ENCODE measurements at regions not wholly inside any gene's neighbourhood (a gene's known extent, or its start where the extent isn't known, plus 50 kb on each side); places are given as distances from the start of the nearest gene placed in this dataset.
"Not testable (repeated sequence)": the region's sequence is repeated elsewhere in the genome, so short reads cannot be mapped to it uniquely, and the experiment has no call there.

DNA sequence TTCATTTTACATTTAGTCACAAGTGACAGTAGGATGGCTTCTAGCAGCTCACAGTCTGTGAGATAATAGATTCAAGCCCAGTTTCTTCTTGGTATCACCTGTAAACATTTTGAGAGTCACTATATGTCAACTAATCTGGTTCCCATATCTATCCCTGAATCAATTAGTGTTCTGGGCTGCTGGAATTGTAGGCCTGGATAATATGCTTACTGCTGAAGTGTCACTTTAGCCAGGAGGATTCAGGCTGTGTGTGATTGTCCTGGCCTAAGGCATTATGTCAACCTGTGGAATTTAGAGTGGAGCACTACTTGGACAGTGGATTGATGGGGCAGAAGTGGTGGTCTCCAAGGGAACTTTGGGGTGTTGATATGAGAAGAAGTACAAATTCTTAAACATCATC is 1071.8 kb upstream of the CITED2 start:
- H3F3A ChIP-seq (ENCODE audit: insufficient read depth, low read length): no peaks in the 10 kb centered on the region
- no peaks in the 10 kb centered on the region for H3K27me3 ChIP-seq (ENCODE audit: insufficient read depth, low read length)
- H4K20me1 ChIP-seq (ENCODE audit: insufficient read depth, low read length): no peaks in the 10 kb centered on the region
- no peak overlapping the region for H3K4me3 ChIP-seq (ENCODE audit: low read depth, low read length, poor library complexity, severe bottlenecking)
- H3K79me2 ChIP-seq (ENCODE audit: insufficient read depth, low read length): no peaks in the 10 kb centered on the region
- H3K9ac ChIP-seq (ENCODE audit: low read length): no peak overlapping the region
- H2AFZ ChIP-seq (ENCODE audit: low read length): no peak overlapping the region
- H3K9me2 ChIP-seq (ENCODE audit: low read depth, low read length): no peaks in the 10 kb centered on the region
- TF ChIP-seq CTCF (IDR thresholded peaks at IDR 0.05; ENCODE audit: low read length): no peak
- no peak for TF ChIP-seq EZH2 (IDR thresholded peaks at IDR 0.05; ENCODE audit: borderline replicate concordance, low read length)
- no peaks in the 10 kb centered on the region for H3K4me1 ChIP-seq (ENCODE audit: insufficient read depth, low read length, severe bottlenecking)
- no peak overlapping the region for H3K27ac ChIP-seq (ENCODE audit: low read depth, low read length, poor library complexity, severe bottlenecking)
- H3K4me2 ChIP-seq (ENCODE audit: low read length): no peak overlapping the region
- H3K36me3 ChIP-seq (ENCODE audit: insufficient read depth, low read length): no peaks in the 10 kb centered on the region
- no peaks in the 10 kb centered on the region for H3K9me3 ChIP-seq (ENCODE audit: low read length)

DNA sequence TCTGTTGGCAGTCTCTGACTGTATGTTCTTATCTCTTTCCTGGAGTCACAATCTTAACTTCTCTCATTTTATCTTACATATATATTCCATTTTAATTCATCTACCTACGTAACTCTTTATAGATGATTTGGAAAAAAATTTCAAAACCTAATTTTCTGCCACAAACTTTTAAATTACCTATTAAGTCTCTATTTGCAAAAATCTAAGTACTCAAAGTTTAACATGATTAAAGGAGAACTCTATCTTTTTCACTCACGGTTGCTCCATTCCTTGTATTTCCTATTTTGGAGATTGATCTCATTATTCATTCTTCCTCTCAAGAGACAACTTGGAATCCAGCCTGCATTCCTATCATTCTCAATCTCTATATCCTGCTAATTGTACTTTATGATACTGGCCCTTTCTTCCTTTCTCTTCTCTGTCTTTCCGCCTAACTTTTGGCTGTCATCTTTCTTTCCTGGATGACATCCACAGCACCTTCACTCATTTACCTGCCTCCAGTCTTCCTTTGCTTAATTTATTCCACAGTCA is 1071.1 kb upstream of the CITED2 start:
- Histone ChIP-seq H4K20me1 (ENCODE audit: insufficient read depth, low read length) (no peaks in the 10 kb centered on the region), H3K9me2 (ENCODE audit: low read depth, low read length) (no peaks in the 10 kb centered on the region), H3K9me3 (ENCODE audit: low read length) (no peaks in the 10 kb centered on the region), H2AFZ (ENCODE audit: low read length) (no peak overlapping the region), H3K4me3 (ENCODE audit: low read depth, low read length, poor library complexity, severe bottlenecking) (no peak overlapping the region), H3K79me2 (ENCODE audit: insufficient read depth, low read length) (no peaks in the 10 kb centered on the region), H3K36me3 (ENCODE audit: insufficient read depth, low read length) (no peaks in the 10 kb centered on the region), H3K4me2 (ENCODE audit: low read length) (no peak overlapping the region), H3K27ac (ENCODE audit: low read depth, low read length, poor library complexity, severe bottlenecking) (no peak overlapping the region), H3F3A (ENCODE audit: insufficient read depth, low read length) (no peaks in the 10 kb centered on the region), H3K27me3 (ENCODE audit: insufficient read depth, low read length) (no peaks in the 10 kb centered on the region), H3K9ac (ENCODE audit: low read length) (no peak overlapping the region), H3K4me1 (ENCODE audit: insufficient read depth, low read length, severe bottlenecking) (no peaks in the 10 kb centered on the region)
- no peak for TF ChIP-seq EZH2 (IDR thresholded peaks at IDR 0.05; ENCODE audit: borderline replicate concordance, low read length)
- no peak for TF ChIP-seq CTCF (IDR thresholded peaks at IDR 0.05; ENCODE audit: low read length)

- H3K4me3 ChIP-seq (ENCODE audit: low read depth, low read length, poor library complexity, severe bottlenecking); H2AFZ ChIP-seq (ENCODE audit: low read length); H3K9ac ChIP-seq (ENCODE audit: low read length); H3K9me2 ChIP-seq (ENCODE audit: low read depth, low read length); H3K9me3 ChIP-seq (ENCODE audit: low read length); H3F3A ChIP-seq (ENCODE audit: insufficient read depth, low read length); H3K27ac ChIP-seq (ENCODE audit: low read depth, low read length, poor library complexity, severe bottlenecking); H3K36me3 ChIP-seq (ENCODE audit: insufficient read depth, low read length); H3K79me2 ChIP-seq (ENCODE audit: insufficient read depth, low read length); H3K4me1 ChIP-seq (ENCODE audit: insufficient read depth, low read length, severe bottlenecking); H3K27me3 ChIP-seq (ENCODE audit: insufficient read depth, low read length); H4K20me1 ChIP-seq (ENCODE audit: insufficient read depth, low read length); H3K4me2 ChIP-seq (ENCODE audit: low read length): not testable (repeated sequence)
Measured at GRCh38 chr6:140443112-140443511, 1068.7 kb upstream of the CITED2 start.

GRCh38 chr6:140441256-140441655 is 1066.8 kb upstream of the CITED2 start:
- H3K79me2 ChIP-seq (ENCODE audit: insufficient read depth, low read length): no peaks in the 10 kb centered on the region
- H3K27ac ChIP-seq (ENCODE audit: low read depth, low read length, poor library complexity, severe bottlenecking): no peak overlapping the region
- H3K4me1 ChIP-seq (ENCODE audit: insufficient read depth, low read length, severe bottlenecking): no peaks in the 10 kb centered on the region
- no peaks in the 10 kb centered on the region for H3K36me3 ChIP-seq (ENCODE audit: insufficient read depth, low read length)
- no peak overlapping the region for H3K4me2 ChIP-seq (ENCODE audit: low read length)
- H3K9ac ChIP-seq (ENCODE audit: low read length): no peak overlapping the region
- H3K27me3 ChIP-seq (ENCODE audit: insufficient read depth, low read length): no peaks in the 10 kb centered on the region
- no peak overlapping the region for H3K4me3 ChIP-seq (ENCODE audit: low read depth, low read length, poor library complexity, severe bottlenecking)
- H3K9me3 ChIP-seq (ENCODE audit: low read length): no peaks in the 10 kb centered on the region
- H3F3A ChIP-seq (ENCODE audit: insufficient read depth, low read length): no peaks in the 10 kb centered on the region
- H3K9me2 ChIP-seq (ENCODE audit: low read depth, low read length): no peaks in the 10 kb centered on the region
- H2AFZ ChIP-seq (ENCODE audit: low read length): no peak overlapping the region
- TF ChIP-seq EZH2 (IDR thresholded peaks at IDR 0.05; ENCODE audit: borderline replicate concordance, low read length): no peak
- peak; percentile 41; the same call in 1 of the 2 replicates for TF ChIP-seq CTCF (IDR thresholded peaks at IDR 0.05; ENCODE audit: low read length)
- H4K20me1 ChIP-seq (ENCODE audit: insufficient read depth, low read length): no peaks in the 10 kb centered on the region
